Fibroblast of lung (primary cell): ENCODE measurements at regions not wholly inside any gene's neighbourhood (a gene's known extent, or its start where the extent isn't known, plus 50 kb on each side); places are given as distances from the start of the nearest gene placed in this dataset.
"Not testable (repeated sequence)": the region's sequence is repeated elsewhere in the genome, so short reads cannot be mapped to it uniquely, and the experiment has no call there.

ENCODE experiments used
- DNase-seq, 2 donors: peaks; one replicate each; pipeline versions ENCODE4 v3.0.0 to v3.0.0-alpha.2; 2010; ENCODE audit warnings: low read depth in 2 of 2
- H2AFZ ChIP-seq: 2 replicates; pipeline ENCODE4 v1.5.1; 2012; ENCODE audit warnings: low read length, control low read depth, inconsistent platforms
- H3K27ac ChIP-seq: 2 replicates; pipeline ENCODE4 v1.5.1; 2011; ENCODE audit warnings: low read length, control low read depth; ENCODE audit not compliant: insufficient read depth
- H3K27me3 ChIP-seq: 2 replicates; pipeline ENCODE4 v1.5.1; 2011; ENCODE audit warnings: mild to moderate bottlenecking, low read length; ENCODE audit not compliant: control insufficient read depth, insufficient read depth
- H3K36me3 ChIP-seq: 2 replicates; pipeline ENCODE4 v1.5.1; 2011; ENCODE audit warnings: low read length; ENCODE audit not compliant: control insufficient read depth, insufficient read depth
- H3K4me1 ChIP-seq: 2 replicates; pipeline ENCODE4 v1.5.1; 2011; ENCODE audit warnings: low read length; ENCODE audit not compliant: control insufficient read depth, insufficient read depth; ENCODE audit errors: extremely low read depth
- H3K4me2 ChIP-seq: 2 replicates; pipeline ENCODE4 v1.5.1; 2011; ENCODE audit warnings: low read length, control low read depth; ENCODE audit not compliant: insufficient read depth; ENCODE audit errors: extremely low read depth
- H3K4me3 ChIP-seq, 4 experiments: fragments of 200-600 bp in 1 of 4; sonication (generic) in 1 of 4; replicated peaks in 1 of 4; 2 replicates each; pipeline ENCODE4 v1.5.1; 2011 to 2016; ENCODE audit warnings: low read length in 4 of 4, low read depth in 3 of 4, mild to moderate bottlenecking in 3 of 4, control low read depth in 2 of 4, inconsistent platforms in 1 of 4, mixed read lengths in 1 of 4; ENCODE audit not compliant: insufficient read depth in 1 of 4; ENCODE audit errors: control extremely low read depth in 1 of 4
- H3K79me2 ChIP-seq: 2 replicates; pipeline ENCODE4 v1.5.1; 2012; ENCODE audit warnings: mild to moderate bottlenecking, low read length, inconsistent platforms; ENCODE audit not compliant: control insufficient read depth, insufficient read depth
- H3K9ac ChIP-seq: 2 replicates; pipeline ENCODE4 v1.5.1; 2011; ENCODE audit warnings: mild to moderate bottlenecking, low read length, control low read depth; ENCODE audit not compliant: insufficient read depth
- H3K9me3 ChIP-seq: 2 replicates; pipeline ENCODE4 v1.5.1; 2012; ENCODE audit warnings: low read depth, low read length; ENCODE audit not compliant: control insufficient read depth, insufficient read depth
- H4K20me1 ChIP-seq: 2 replicates; pipeline ENCODE4 v1.5.1; 2011; ENCODE audit warnings: low read length; ENCODE audit not compliant: control insufficient read depth, insufficient read depth; ENCODE audit errors: extremely low read depth
- EZH2 ChIP-seq: IDR thresholded peaks from 2 replicates; pipeline ENCODE4 v1.5.1; 2012; ENCODE audit warnings: low read length, control low read depth, mild to moderate bottlenecking; ENCODE audit errors: missing control alignments
- TF ChIP-seq, protein P1 (sequence below), 2 donors: IDR thresholded peaks in 1 of 2; conservative IDR thresholded peaks in 1 of 2; 1 replicate in 1 of 2; 2 replicates in 1 of 2; pipeline ENCODE4 v1.5.1; 2011 to 2012; ENCODE audit warnings: low read length in 2 of 2, control low read depth in 1 of 2, inconsistent platforms in 1 of 2, low read depth in 1 of 2, mild to moderate bottlenecking in 1 of 2

DNA sequence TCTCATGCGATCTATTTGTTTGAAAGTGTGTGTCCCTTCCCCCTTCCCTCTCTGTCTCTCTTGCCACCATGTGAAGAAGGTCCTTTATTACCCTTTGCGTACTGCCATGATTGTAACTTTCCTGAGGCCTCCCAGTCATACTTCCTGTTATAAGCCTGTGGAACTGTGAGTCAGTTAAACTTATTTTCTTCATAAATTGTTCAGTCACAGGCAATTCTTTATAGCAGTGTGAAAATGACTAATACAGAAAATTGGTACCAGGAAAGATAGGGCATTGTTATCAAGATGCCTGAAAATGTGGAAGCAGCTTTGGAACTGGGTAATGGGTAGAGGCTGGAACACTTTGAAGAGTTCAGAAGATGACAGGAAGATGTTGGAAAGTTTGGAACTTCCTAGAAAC is 743.7 kb upstream of the NECTIN3 start:
- no peak overlapping the region for H2AFZ ChIP-seq
- H3K4me1 ChIP-seq: no peaks in the 10 kb centered on the region
- no peaks in the 10 kb centered on the region for H3K27me3 ChIP-seq
- H3K9ac ChIP-seq: no peak overlapping the region
- no peak for TF ChIP-seq EZH2
- TF ChIP-seq, protein P1, sequence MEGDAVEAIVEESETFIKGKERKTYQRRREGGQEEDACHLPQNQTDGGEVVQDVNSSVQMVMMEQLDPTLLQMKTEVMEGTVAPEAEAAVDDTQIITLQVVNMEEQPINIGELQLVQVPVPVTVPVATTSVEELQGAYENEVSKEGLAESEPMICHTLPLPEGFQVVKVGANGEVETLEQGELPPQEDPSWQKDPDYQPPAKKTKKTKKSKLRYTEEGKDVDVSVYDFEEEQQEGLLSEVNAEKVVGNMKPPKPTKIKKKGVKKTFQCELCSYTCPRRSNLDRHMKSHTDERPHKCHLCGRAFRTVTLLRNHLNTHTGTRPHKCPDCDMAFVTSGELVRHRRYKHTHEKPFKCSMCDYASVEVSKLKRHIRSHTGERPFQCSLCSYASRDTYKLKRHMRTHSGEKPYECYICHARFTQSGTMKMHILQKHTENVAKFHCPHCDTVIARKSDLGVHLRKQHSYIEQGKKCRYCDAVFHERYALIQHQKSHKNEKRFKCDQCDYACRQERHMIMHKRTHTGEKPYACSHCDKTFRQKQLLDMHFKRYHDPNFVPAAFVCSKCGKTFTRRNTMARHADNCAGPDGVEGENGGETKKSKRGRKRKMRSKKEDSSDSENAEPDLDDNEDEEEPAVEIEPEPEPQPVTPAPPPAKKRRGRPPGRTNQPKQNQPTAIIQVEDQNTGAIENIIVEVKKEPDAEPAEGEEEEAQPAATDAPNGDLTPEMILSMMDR (conservative IDR thresholded peaks at IDR 0.05 in 1 of 2, IDR thresholded peaks at IDR 0.05 in 1 of 2; ENCODE audit: low read depth in 1 of 2, low read length in 2 of 2): no peak
- no peak overlapping the region for H3K4me2 ChIP-seq
- no peaks in the 10 kb centered on the region for H3K79me2 ChIP-seq
- H4K20me1 ChIP-seq: no peaks in the 10 kb centered on the region
- no peak overlapping the region for H3K4me3 ChIP-seq
- no peaks in the 10 kb centered on the region for H3K36me3 ChIP-seq
- H3K27ac ChIP-seq: no peak overlapping the region
- DNase-seq: peak in 1 of 2 donors; percentile 19
- no peaks in the 10 kb centered on the region for H3K9me3 ChIP-seq

DNA sequence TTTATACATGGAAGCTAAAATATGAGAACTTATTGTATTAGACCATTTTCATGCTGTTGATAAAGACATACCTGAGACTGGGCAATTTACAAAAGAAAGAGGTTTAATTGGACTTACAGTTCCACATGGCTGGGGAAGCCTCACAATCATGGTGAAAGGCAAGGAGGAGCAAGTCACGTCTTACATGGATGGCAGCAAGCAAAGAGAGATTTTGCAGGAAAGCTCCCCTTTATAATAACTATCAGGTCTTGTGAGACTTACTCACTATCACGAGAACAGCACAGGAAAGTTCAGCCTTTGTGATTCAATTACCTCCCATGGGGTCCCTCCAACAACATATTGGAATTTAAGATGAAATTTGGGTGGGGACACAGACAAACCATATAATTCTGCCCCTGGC is 740.1 kb upstream of the NECTIN3 start:
- H3K4me1 ChIP-seq, H3K27ac ChIP-seq, H3K27me3 ChIP-seq, H3K9me3 ChIP-seq, DNase-seq, H2AFZ ChIP-seq, H4K20me1 ChIP-seq, H3K36me3 ChIP-seq, H3K9ac ChIP-seq, H3K79me2 ChIP-seq, H3K4me3 ChIP-seq, H3K4me2 ChIP-seq: not testable (repeated sequence)

DNA sequence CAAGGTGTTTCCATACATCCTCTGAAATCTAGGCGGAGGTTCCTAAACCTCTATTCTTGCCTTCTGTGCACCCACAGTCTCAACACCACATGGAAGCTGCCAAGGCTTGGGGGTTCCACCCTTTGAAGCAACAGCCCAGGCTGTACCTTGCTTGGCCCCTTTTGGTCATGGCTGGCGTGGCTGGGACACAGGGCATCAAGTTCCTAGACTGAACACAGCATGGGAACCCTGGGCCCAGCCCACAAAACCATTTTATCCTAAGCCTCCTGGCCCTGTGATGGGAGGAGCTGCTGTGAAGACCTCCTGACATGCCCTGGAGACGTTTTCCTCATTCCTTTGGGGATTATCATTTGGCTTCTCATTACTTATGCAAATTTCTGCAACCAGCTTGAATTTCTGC is 739.0 kb upstream of the NECTIN3 start:
- Histone ChIP-seq H3K27me3 (no peaks in the 10 kb centered on the region), H4K20me1 (no peaks in the 10 kb centered on the region), H3K9ac (no peak overlapping the region), H3K36me3 (no peaks in the 10 kb centered on the region), H3K9me3 (no peaks in the 10 kb centered on the region), H3K4me2 (no peak overlapping the region), H3K4me3 (no peak overlapping the region), H3K79me2 (no peaks in the 10 kb centered on the region), H3K27ac (no peak overlapping the region), H2AFZ (no peak overlapping the region), H3K4me1 (no peaks in the 10 kb centered on the region)
- DNase-seq: no peak
- no peak for TF ChIP-seq EZH2
- TF ChIP-seq, protein P1 (conservative IDR thresholded peaks at IDR 0.05 in 1 of 2, IDR thresholded peaks at IDR 0.05 in 1 of 2; ENCODE audit: low read depth in 1 of 2, low read length in 2 of 2): no peak
